ENCODE measurements at regions not wholly inside any gene's neighbourhood (a gene's known extent, or its start where the extent isn't known, plus 50 kb on each side); places are given as distances from the start of the nearest gene placed in this dataset.

GRCh38 chr5:155532621-155533311, 519.2 kb downstream of the KIF4B start:
- no peak overlapping the region for H3K4me3 ChIP-seq (ENCODE audit: extremely low read depth in 1 of 4, insufficient read depth in 2 of 4, low read depth in 3 of 4, low read length in 4 of 4)
- H2BK120ac ChIP-seq (replicated peaks; ENCODE audit: low read depth, low read length): no peak overlapping the region
- no peaks in the 10 kb centered on the region for H4K20me1 ChIP-seq (replicated peaks in 1 of 2; ENCODE audit: control insufficient read depth in 1 of 2, insufficient read depth in 2 of 2, low read length in 2 of 2)
- no peak overlapping the region for H3K9ac ChIP-seq (replicated peaks in 1 of 4; ENCODE audit: extremely low read depth in 1 of 4, low read depth in 3 of 4, low read length in 3 of 4)
- no peak overlapping the region for H4K5ac ChIP-seq (ENCODE audit: insufficient read length, low read depth, low read length)
- DNase-seq (ENCODE audit: low read depth in 1 of 2, low spot score in 2 of 2) (no peak), FAIRE-seq (no peak)
- no peak for TF ChIP-seq RXRA (IDR thresholded peaks at IDR 0.05; ENCODE audit: insufficient read depth, low read depth, low read length)
- no peaks in the 10 kb centered on the region for H3K23me2 ChIP-seq (ENCODE audit: low read depth, low read length)
- no peaks in the 10 kb centered on the region for H3K79me1 ChIP-seq (ENCODE audit: low read depth, low read length)
- no peak overlapping the region for H2BK15ac ChIP-seq (ENCODE audit: low read length)
- no peak overlapping the region for H4K8ac ChIP-seq (ENCODE audit: extremely low read depth, insufficient read depth, low read length)
- no peaks in the 10 kb centered on the region for H3K9me3 ChIP-seq (ENCODE audit: insufficient read depth in 2 of 2, low read depth in 1 of 2, low read length in 1 of 2)
- H3K27ac ChIP-seq (ENCODE audit: low read depth, low read length): no peak overlapping the region
- ChIA-PET CTCF (ENCODE audit: partially characterized antibody) (interaction anchor here (0.7 kb wide), 1 partner anchor 62 kb away, joined by 3 read pairs; no protein-coding TSS in a partner anchor), POLR2A (ENCODE audit: partially characterized antibody) (interaction anchor here (0.7 kb wide), 1 partner anchor 18 kb away, joined by 3 read pairs; no protein-coding TSS in a partner anchor)
- H3K4ac ChIP-seq (replicated peaks; ENCODE audit: insufficient read length, low read depth, low read length): no peak overlapping the region
- no peaks in the 10 kb centered on the region for H3K27me3 ChIP-seq (replicated peaks in 1 of 4; ENCODE audit: control insufficient read depth in 3 of 4, extremely low read depth in 1 of 4, insufficient read depth in 3 of 4, low read length in 3 of 4)
- no peak overlapping the region for H3K56ac ChIP-seq (replicated peaks; ENCODE audit: insufficient read length, low read depth, low read length)
- no peak overlapping the region for H3K18ac ChIP-seq (ENCODE audit: extremely low read depth, low read length)
- WGBS, 2 experiments (ENCODE audit: extremely low coverage in 1 of 2, insufficient coverage in 1 of 2, insufficient read length in 1 of 2, insufficient replicate concordance in 2 of 2, low coverage in 1 of 2, low lambda C conversion rate in 2 of 2, missing lambda C conversion rate in 1 of 2): 92% methylated on average over 4 of the region's 4 CpGs; no CpG with 5 or more reads in 1 of the 2 experiments
- H3K36me3 ChIP-seq (ENCODE audit: control insufficient read depth in 2 of 4, insufficient read depth in 4 of 4, low read length in 3 of 4): no peaks in the 10 kb centered on the region
- H3K14ac ChIP-seq (ENCODE audit: insufficient read length): no peak overlapping the region
- no peak overlapping the region for H2BK12ac ChIP-seq (ENCODE audit: low read depth, low read length)
- no peak overlapping the region for H3K4me2 ChIP-seq (ENCODE audit: insufficient read depth in 1 of 2, low read depth in 2 of 2, low read length in 2 of 2)
- H4K91ac ChIP-seq (replicated peaks; ENCODE audit: insufficient read length, low read length): no peak overlapping the region
- H2AK5ac ChIP-seq (ENCODE audit: low read depth, low read length): no peak overlapping the region
- H3K79me2 ChIP-seq (ENCODE audit: control insufficient read depth in 1 of 2, insufficient read depth in 2 of 2, low read length in 2 of 2): no peaks in the 10 kb centered on the region
- H2BK5ac ChIP-seq (ENCODE audit: low read depth, low read length): no peak overlapping the region
- no peak overlapping the region for H2BK20ac ChIP-seq (ENCODE audit: low read length)
- H2AFZ ChIP-seq (ENCODE audit: low read length): no peak overlapping the region
- no peaks in the 10 kb centered on the region; a peak in 1 of 7 replicates for H3K4me1 ChIP-seq (replicated peaks in 1 of 4; ENCODE audit: control insufficient read depth in 3 of 4, insufficient read depth in 4 of 4, low read length in 3 of 4)
- no peak overlapping the region for H3K23ac ChIP-seq (ENCODE audit: insufficient read length)

All from H1 (cell line).